ENCODE measurements at regions not wholly inside any gene's neighbourhood (a gene's known extent, or its start where the extent isn't known, plus 50 kb on each side); places are given as distances from the start of the nearest gene placed in this dataset.

- FAIRE-seq: no peak
These were observed 561.7 kb upstream of the POM121L12 start for GRCh38 chr7:52473756-52474155.

GRCh38 chr7:52472006-52472620 is 563.3 kb upstream of the POM121L12 start:
- no peak for FAIRE-seq

- FAIRE-seq: no peak
These were observed 570.2 kb upstream of the POM121L12 start for GRCh38 chr7:52465216-52465615.

GRCh38 chr7:52463341-52463740 is 572.1 kb upstream of the POM121L12 start:
- no peak for FAIRE-seq

GRCh38 chr7:52462474-52462873 is 573.0 kb upstream of the POM121L12 start:
- FAIRE-seq: no peak

- FAIRE-seq: no peak
These were observed 579.9 kb upstream of the POM121L12 start for GRCh38 chr7:52455571-52455970.

- no peak for FAIRE-seq
These were observed 584.6 kb upstream of the POM121L12 start for GRCh38 chr7:52450816-52451215.

GRCh38 chr7:52447581-52448180 is 587.8 kb upstream of the POM121L12 start:
- FAIRE-seq: no peak

GRCh38 chr7:52436278-52436677 is 599.2 kb upstream of the POM121L12 start:
- FAIRE-seq: no peak

- no peak for FAIRE-seq
These were observed 604.2 kb upstream of the POM121L12 start for GRCh38 chr7:52431082-52431815.

GRCh38 chr7:52423251-52423650 is 612.2 kb upstream of the POM121L12 start:
- no peak for FAIRE-seq

GRCh38 chr7:52413051-52413450 is 622.4 kb upstream of the POM121L12 start:
- FAIRE-seq: no peak

- no peak for FAIRE-seq
These were observed 625.4 kb upstream of the POM121L12 start for GRCh38 chr7:52410032-52410431.

- no peak for FAIRE-seq
These were observed 628.6 kb upstream of the POM121L12 start for GRCh38 chr7:52406808-52407207.

GRCh38 chr7:52382731-52383130 is 652.7 kb upstream of the POM121L12 start:
- FAIRE-seq: no peak

- no peak for FAIRE-seq
These were observed 665.5 kb upstream of the POM121L12 start for GRCh38 chr7:52369922-52370321.

- FAIRE-seq: no peak
These were observed 670.1 kb upstream of the POM121L12 start for GRCh38 chr7:52365349-52365748.

GRCh38 chr7:52362521-52362920 is 672.9 kb upstream of the POM121L12 start:
- no peak for FAIRE-seq

GRCh38 chr7:52360541-52360940 is 674.9 kb upstream of the POM121L12 start:
- no peak for FAIRE-seq

GRCh38 chr7:52355053-52355452 is 680.4 kb upstream of the POM121L12 start:
- no peak for FAIRE-seq

- FAIRE-seq: no peak
These were observed 683.1 kb upstream of the POM121L12 start for GRCh38 chr7:52352013-52352981.

- no peak for FAIRE-seq
These were observed 691.4 kb upstream of the POM121L12 start for GRCh38 chr7:52344015-52344414.

GRCh38 chr7:52340067-52340466 is 695.4 kb upstream of the POM121L12 start:
- FAIRE-seq: no peak

Data from A204.1 (cell line).